ENCODE measurements at regions not wholly inside any gene's neighbourhood (a gene's known extent, or its start where the extent isn't known, plus 50 kb on each side); places are given as distances from the start of the nearest gene placed in this dataset.
A peak's percentile ranks its signal among the peaks of the same experiment; 100 is the strongest.

DNA sequence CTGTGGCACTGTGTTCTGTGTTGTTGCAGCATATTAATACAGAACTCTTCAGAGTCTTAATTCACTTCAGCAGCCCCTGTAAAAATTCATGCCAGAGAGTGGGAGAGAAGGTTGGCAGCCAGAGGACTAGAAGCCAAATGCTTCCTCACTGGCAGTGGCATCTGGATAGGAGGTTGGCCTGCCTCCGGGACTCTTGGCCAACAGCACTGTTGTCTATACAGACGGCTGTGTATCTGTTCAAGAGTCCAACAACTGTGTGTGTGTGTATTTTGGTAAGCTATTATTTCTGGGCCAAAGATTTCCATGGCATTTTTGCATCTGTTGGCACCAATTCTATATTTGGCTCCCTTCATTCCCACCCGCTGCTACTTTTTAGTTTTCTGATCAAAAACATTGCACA lies 156.0 kb upstream of the SOX2 start:
- Histone ChIP-seq H3K4me3 (ENCODE audit: low read length) (no peak overlapping the region), H4K20me1 (ENCODE audit: insufficient read depth) (no peaks in the 10 kb centered on the region)
- TF ChIP-seq POLR2AphosphoS5 (IDR thresholded peaks at IDR 0.05) = no peak
- no peak for TF ChIP-seq EZH2 (IDR thresholded peaks at IDR 0.05; ENCODE audit: borderline replicate concordance, insufficient read depth, low read length, poor library complexity, severe bottlenecking)

DNA sequence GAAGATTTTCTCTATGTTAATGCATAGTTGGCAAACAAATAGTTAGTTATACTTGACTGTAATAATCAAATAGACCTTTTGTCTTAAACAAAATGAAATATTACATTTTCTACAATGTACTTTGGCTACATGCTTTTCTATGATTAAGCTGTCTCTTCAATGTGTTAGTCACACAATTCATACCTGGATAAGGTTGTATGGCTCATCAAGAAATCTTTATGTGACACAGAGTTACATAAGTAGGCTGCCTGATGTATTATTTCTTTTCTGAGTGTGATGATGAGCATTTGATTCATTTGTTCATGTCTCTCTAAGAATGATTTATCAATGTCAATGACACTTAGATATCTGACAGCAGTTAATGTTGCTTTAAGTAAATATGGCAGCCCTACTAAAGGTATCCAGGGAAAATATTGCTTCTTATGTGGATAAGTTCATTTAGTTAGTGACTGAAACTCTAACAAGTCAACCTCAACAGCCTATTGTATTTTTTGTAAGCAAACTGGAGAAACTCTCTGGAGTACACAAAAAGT lies 157.4 kb upstream of the SOX2 start:
- H3K9me3 ChIP-seq (ENCODE audit: low read length) = no peaks in the 10 kb centered on the region
- no peak overlapping the region for H2AFZ ChIP-seq (ENCODE audit: low read depth, low read length)
- no peak overlapping the region for H3K4me3 ChIP-seq (ENCODE audit: low read length)
- no peaks in the 10 kb centered on the region for H3K9me2 ChIP-seq (ENCODE audit: insufficient read depth, low read length)
- no peak overlapping the region for H3K4me2 ChIP-seq (ENCODE audit: low read length)
- no peak overlapping the region for H3K27ac ChIP-seq (ENCODE audit: low read length)
- no peaks in the 10 kb centered on the region for H3F3A ChIP-seq (ENCODE audit: insufficient read depth, low read length, poor library complexity, severe bottlenecking)
- no peaks in the 10 kb centered on the region for H4K20me1 ChIP-seq (ENCODE audit: insufficient read depth)
- H3K36me3 ChIP-seq (ENCODE audit: insufficient read depth, low read length) = no peaks in the 10 kb centered on the region
- peaks cover 8% of the 10 kb centered on the region for H3K79me2 ChIP-seq (replicated peaks; ENCODE audit: insufficient read depth, low read length)
- H3K9ac ChIP-seq (ENCODE audit: low read length) = no peak overlapping the region
- no peaks in the 10 kb centered on the region for H3K27me3 ChIP-seq (ENCODE audit: insufficient read depth, low read depth, low read length)
- TF ChIP-seq EP300 (conservative IDR thresholded peaks at IDR 0.05; ENCODE audit: poor library complexity, severe bottlenecking) = peak; percentile 89
- TF ChIP-seq, protein P1, sequence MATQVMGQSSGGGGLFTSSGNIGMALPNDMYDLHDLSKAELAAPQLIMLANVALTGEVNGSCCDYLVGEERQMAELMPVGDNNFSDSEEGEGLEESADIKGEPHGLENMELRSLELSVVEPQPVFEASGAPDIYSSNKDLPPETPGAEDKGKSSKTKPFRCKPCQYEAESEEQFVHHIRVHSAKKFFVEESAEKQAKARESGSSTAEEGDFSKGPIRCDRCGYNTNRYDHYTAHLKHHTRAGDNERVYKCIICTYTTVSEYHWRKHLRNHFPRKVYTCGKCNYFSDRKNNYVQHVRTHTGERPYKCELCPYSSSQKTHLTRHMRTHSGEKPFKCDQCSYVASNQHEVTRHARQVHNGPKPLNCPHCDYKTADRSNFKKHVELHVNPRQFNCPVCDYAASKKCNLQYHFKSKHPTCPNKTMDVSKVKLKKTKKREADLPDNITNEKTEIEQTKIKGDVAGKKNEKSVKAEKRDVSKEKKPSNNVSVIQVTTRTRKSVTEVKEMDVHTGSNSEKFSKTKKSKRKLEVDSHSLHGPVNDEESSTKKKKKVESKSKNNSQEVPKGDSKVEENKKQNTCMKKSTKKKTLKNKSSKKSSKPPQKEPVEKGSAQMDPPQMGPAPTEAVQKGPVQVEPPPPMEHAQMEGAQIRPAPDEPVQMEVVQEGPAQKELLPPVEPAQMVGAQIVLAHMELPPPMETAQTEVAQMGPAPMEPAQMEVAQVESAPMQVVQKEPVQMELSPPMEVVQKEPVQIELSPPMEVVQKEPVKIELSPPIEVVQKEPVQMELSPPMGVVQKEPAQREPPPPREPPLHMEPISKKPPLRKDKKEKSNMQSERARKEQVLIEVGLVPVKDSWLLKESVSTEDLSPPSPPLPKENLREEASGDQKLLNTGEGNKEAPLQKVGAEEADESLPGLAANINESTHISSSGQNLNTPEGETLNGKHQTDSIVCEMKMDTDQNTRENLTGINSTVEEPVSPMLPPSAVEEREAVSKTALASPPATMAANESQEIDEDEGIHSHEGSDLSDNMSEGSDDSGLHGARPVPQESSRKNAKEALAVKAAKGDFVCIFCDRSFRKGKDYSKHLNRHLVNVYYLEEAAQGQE (IDR thresholded peaks at IDR 0.05; ENCODE audit: borderline replicate concordance) = no peak
- TF ChIP-seq SMC3 (conservative IDR thresholded peaks at IDR 0.05; ENCODE audit: poor library complexity) = no peak
- TF ChIP-seq POLR2AphosphoS5 (IDR thresholded peaks at IDR 0.05) = peak; percentile 72

More for the DNA sequence above, 156.0 kb upstream of the SOX2 start:
- Histone ChIP-seq H3K36me3 (ENCODE audit: insufficient read depth, low read length) (no peaks in the 10 kb centered on the region), H3K9me3 (ENCODE audit: low read length) (no peaks in the 10 kb centered on the region), H3K4me2 (ENCODE audit: low read length) (no peak overlapping the region), H3K9me2 (ENCODE audit: insufficient read depth, low read length) (no peaks in the 10 kb centered on the region), H2AFZ (ENCODE audit: low read depth, low read length) (no peak overlapping the region), H3K27ac (ENCODE audit: low read length) (no peak overlapping the region), H3F3A (ENCODE audit: insufficient read depth, low read length, poor library complexity, severe bottlenecking) (no peaks in the 10 kb centered on the region), H3K9ac (ENCODE audit: low read length) (no peak overlapping the region), H3K79me2 (replicated peaks; ENCODE audit: insufficient read depth, low read length) (peaks cover 8% of the 10 kb centered on the region), H3K27me3 (ENCODE audit: insufficient read depth, low read depth, low read length) (no peaks in the 10 kb centered on the region)

DNA sequence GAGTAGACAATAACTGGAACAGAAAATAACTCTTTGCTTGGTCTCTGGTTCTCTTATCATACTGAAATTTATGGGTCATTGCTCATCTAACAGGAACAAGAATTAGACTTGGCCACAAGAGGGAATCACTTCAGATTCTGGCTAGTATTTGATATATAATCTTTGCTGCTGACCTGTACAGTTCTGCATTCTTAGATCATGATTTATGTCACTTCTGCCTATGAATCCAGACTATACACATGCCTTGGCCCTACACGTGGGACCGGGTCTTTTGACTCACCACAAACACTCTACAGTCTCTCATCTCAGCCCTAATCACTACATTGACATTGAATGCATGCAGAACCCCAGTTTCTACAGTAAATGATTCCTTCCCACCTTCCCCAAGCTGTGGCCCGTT lies 162.5 kb upstream of the SOX2 start:
- Histone ChIP-seq H3K27me3 (ENCODE audit: insufficient read depth, low read depth, low read length) (no peaks in the 10 kb centered on the region), H3K4me3 (ENCODE audit: low read length) (no peak overlapping the region), H4K20me1 (ENCODE audit: insufficient read depth) (no peaks in the 10 kb centered on the region), H3K4me2 (ENCODE audit: low read length) (no peak overlapping the region), H3K79me2 (replicated peaks; ENCODE audit: insufficient read depth, low read length) (peaks cover 3% of the 10 kb centered on the region), H3K9ac (ENCODE audit: low read length) (no peak overlapping the region), H3K36me3 (ENCODE audit: insufficient read depth, low read length) (no peaks in the 10 kb centered on the region), H3F3A (ENCODE audit: insufficient read depth, low read length, poor library complexity, severe bottlenecking) (no peaks in the 10 kb centered on the region), H3K9me3 (ENCODE audit: low read length) (no peaks in the 10 kb centered on the region), H3K9me2 (ENCODE audit: insufficient read depth, low read length) (no peaks in the 10 kb centered on the region), H2AFZ (ENCODE audit: low read depth, low read length) (no peak overlapping the region), H3K27ac (ENCODE audit: low read length) (no peak overlapping the region)
- TF ChIP-seq POLR2AphosphoS5 (IDR thresholded peaks at IDR 0.05) (no peak), RAD21 (conservative IDR thresholded peaks at IDR 0.05) (no peak), EP300 (conservative IDR thresholded peaks at IDR 0.05; ENCODE audit: poor library complexity, severe bottlenecking) (no peak), EZH2 (IDR thresholded peaks at IDR 0.05; ENCODE audit: borderline replicate concordance, insufficient read depth, low read length, poor library complexity, severe bottlenecking) (no peak), SMC3 (conservative IDR thresholded peaks at IDR 0.05; ENCODE audit: poor library complexity) (no peak), MXI1 (conservative IDR thresholded peaks at IDR 0.05; ENCODE audit: poor library complexity, severe bottlenecking) (no peak), TAF1 (IDR thresholded peaks at IDR 0.05; ENCODE audit: low read depth) (no peak)
- TF ChIP-seq, protein P2, sequence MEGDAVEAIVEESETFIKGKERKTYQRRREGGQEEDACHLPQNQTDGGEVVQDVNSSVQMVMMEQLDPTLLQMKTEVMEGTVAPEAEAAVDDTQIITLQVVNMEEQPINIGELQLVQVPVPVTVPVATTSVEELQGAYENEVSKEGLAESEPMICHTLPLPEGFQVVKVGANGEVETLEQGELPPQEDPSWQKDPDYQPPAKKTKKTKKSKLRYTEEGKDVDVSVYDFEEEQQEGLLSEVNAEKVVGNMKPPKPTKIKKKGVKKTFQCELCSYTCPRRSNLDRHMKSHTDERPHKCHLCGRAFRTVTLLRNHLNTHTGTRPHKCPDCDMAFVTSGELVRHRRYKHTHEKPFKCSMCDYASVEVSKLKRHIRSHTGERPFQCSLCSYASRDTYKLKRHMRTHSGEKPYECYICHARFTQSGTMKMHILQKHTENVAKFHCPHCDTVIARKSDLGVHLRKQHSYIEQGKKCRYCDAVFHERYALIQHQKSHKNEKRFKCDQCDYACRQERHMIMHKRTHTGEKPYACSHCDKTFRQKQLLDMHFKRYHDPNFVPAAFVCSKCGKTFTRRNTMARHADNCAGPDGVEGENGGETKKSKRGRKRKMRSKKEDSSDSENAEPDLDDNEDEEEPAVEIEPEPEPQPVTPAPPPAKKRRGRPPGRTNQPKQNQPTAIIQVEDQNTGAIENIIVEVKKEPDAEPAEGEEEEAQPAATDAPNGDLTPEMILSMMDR (IDR thresholded peaks at IDR 0.05; ENCODE audit: poor library complexity, severe bottlenecking) = no peak
- TF ChIP-seq, protein P1 (IDR thresholded peaks at IDR 0.05; ENCODE audit: borderline replicate concordance) = no peak

Data from neural cell (in vitro differentiated cells).